SK-N-SH (cell line): ENCODE measurements at regions not wholly inside any gene's neighbourhood (a gene's known extent, or its start where the extent isn't known, plus 50 kb on each side); places are given as distances from the start of the nearest gene placed in this dataset.

Source experiments
- CTCF ChIA-PET: fragments of 300-600, 350-600 bp; formaldehyde crosslinking; extraction: SDS; loops from one replicate; lab custom pipeline; 2021; lab: Yijun Ruan, JAX
- POLR2A ChIA-PET: fragments of 350-600 bp; sonication (Branson Sonifier 250); formaldehyde crosslinking; extraction: SDS; loops from one replicate; lab custom pipeline; 2020; ENCODE audit warnings: antibody characterized with exemption, inconsistent platforms; lab: Yijun Ruan, JAX
- DNase-seq: peaks from one replicate; pipeline ENCODE4 v3.0.0; 2012
- H2AFZ ChIP-seq: fragments of 200-600 bp; sonication (generic); 2 replicates; pipeline ENCODE4 v1.8.1; 2016; ENCODE audit warnings: antibody characterized with exemption, mild to moderate bottlenecking, low read depth
- H3F3A ChIP-seq: fragments of 200-600 bp; sonication (generic); replicated peaks from 2 replicates; pipeline ENCODE3; 2016; ENCODE audit warnings: antibody characterized with exemption, mild to moderate bottlenecking; ENCODE audit not compliant: insufficient read depth
- H3K27ac ChIP-seq, 2 experiments: fragments of 200-500 bp in 1 of 2; fragments of 200-600 bp in 1 of 2; sonication (Bioruptor generic) in 1 of 2; sonication (generic), shearing (Covaris generic) in 1 of 2; 2 replicates each; pipeline versions ENCODE4 v1.5.1 to v1.6.1; 2014 to 2016; ENCODE audit warnings: low read depth in 2 of 2, inconsistent platforms in 1 of 2, low read length in 1 of 2, mild to moderate bottlenecking in 1 of 2, mixed read lengths in 1 of 2
- H3K27me3 ChIP-seq: fragments of 200-600 bp; sonication (generic), shearing (Covaris generic); 2 replicates; pipeline ENCODE4 v1.6.1; 2016; ENCODE audit warnings: mixed run types; ENCODE audit not compliant: insufficient read depth
- H3K36me3 ChIP-seq, 2 experiments: fragments of 200-500 bp in 1 of 2; fragments of 200-600 bp in 1 of 2; sonication (Bioruptor generic) in 1 of 2; sonication (generic) in 1 of 2; replicated peaks in 1 of 2; 2 replicates each; pipeline versions ENCODE3 to v1.5.1; 2014 to 2016; ENCODE audit warnings: low read length in 1 of 2, mild to moderate bottlenecking in 1 of 2; ENCODE audit not compliant: insufficient read depth in 2 of 2, control insufficient read depth in 1 of 2
- H3K4me1 ChIP-seq, 2 experiments: fragments of 200-500 bp in 1 of 2; fragments of 200-600 bp in 1 of 2; sonication (Bioruptor generic) in 1 of 2; sonication (generic), shearing (Covaris generic) in 1 of 2; 2 replicates each; pipeline versions ENCODE4 v1.5.1 to v1.6.1; 2014 to 2016; ENCODE audit warnings: low read depth in 1 of 2, low read length in 1 of 2, mixed run types in 1 of 2; ENCODE audit not compliant: insufficient read depth in 2 of 2, control insufficient read depth in 1 of 2
- H3K4me2 ChIP-seq: fragments of 200-600 bp; sonication (generic), shearing (Covaris generic); 2 replicates; pipeline ENCODE4 v1.6.1; 2017; ENCODE audit warnings: mixed run types
- H3K4me3 ChIP-seq, 2 experiments: fragments of 200-500 bp in 1 of 2; fragments of 200-600 bp in 1 of 2; sonication (Bioruptor generic) in 1 of 2; sonication (generic), shearing (Covaris generic) in 1 of 2; 2 replicates each; pipeline versions ENCODE4 v1.5.1 to v1.8.1; 2014 to 2016; ENCODE audit warnings: low read depth in 2 of 2, inconsistent platforms in 1 of 2, low read length in 1 of 2, mild to moderate bottlenecking in 1 of 2, mixed read lengths in 1 of 2, moderate library complexity in 1 of 2
- H3K79me2 ChIP-seq: fragments of 200-600 bp; sonication (generic); 2 replicates; pipeline ENCODE4 v1.8.1; 2017; ENCODE audit warnings: mild to moderate bottlenecking; ENCODE audit not compliant: insufficient read depth
- H3K9ac ChIP-seq: fragments of 200-600 bp; sonication (generic); 2 replicates; pipeline ENCODE4 v1.6.1; 2017; ENCODE audit warnings: mixed run types
- H3K9me2 ChIP-seq: fragments of 200-600 bp; sonication (generic); 2 replicates; pipeline ENCODE4 v1.6.1; 2017; ENCODE audit warnings: mixed run types
- H3K9me3 ChIP-seq: fragments of 200-600 bp; sonication (generic); 2 replicates; pipeline ENCODE4 v1.6.1; 2017; ENCODE audit warnings: mixed run types, mild to moderate bottlenecking, moderate library complexity
- H4K20me1 ChIP-seq: fragments of 200-600 bp; sonication (generic); 2 replicates; pipeline ENCODE4 v1.6.1; 2017; ENCODE audit warnings: mild to moderate bottlenecking, mixed run types; ENCODE audit not compliant: insufficient read depth
- CHD2 ChIP-seq: fragments of 150-350 bp; IDR thresholded peaks from 2 replicates; pipeline ENCODE4 v1.6.1; 2018; ENCODE audit warnings: low read length; ENCODE audit not compliant: partially characterized antibody
- ELF1 ChIP-seq: IDR thresholded peaks from 2 replicates; pipeline ENCODE4 v1.4.0; 2012
- FOXJ3 ChIP-seq: sonication (generic); formaldehyde crosslinking; IDR thresholded peaks from 2 replicates; pipeline ENCODE4 v1.5.1; 2020; ENCODE audit warnings: mild to moderate bottlenecking, missing genetic modification reagents
- FOXM1 ChIP-seq: IDR thresholded peaks from 2 replicates; pipeline ENCODE4 v1.4.0; 2012; ENCODE audit warnings: low read depth, mild to moderate bottlenecking
- MAX ChIP-seq: IDR thresholded peaks from 2 replicates; pipeline ENCODE4 v1.4.0; 2012; ENCODE audit warnings: low read depth
- MEF2A ChIP-seq: IDR thresholded peaks from 2 replicates; pipeline ENCODE4 v1.4.0; 2012; ENCODE audit warnings: low read depth, borderline replicate concordance
- NFIC ChIP-seq: IDR thresholded peaks from 2 replicates; pipeline ENCODE4 v1.4.0; 2012; ENCODE audit warnings: borderline replicate concordance
- PBX3 ChIP-seq: IDR thresholded peaks from 2 replicates; pipeline ENCODE4; 2012
- POLR2AphosphoS5 ChIP-seq: IDR thresholded peaks from 2 replicates; pipeline ENCODE4 v1.6.1; 2012; ENCODE audit warnings: low read depth, low read length
- RAD21 ChIP-seq: IDR thresholded peaks from 2 replicates; pipeline ENCODE4 v1.6.1; 2012; ENCODE audit warnings: mild to moderate bottlenecking, low read length
- RCOR1 ChIP-seq: fragments of 150-350 bp; IDR thresholded peaks from 2 replicates; pipeline ENCODE4 v1.6.1; 2017; ENCODE audit warnings: antibody characterized with exemption, low read length
- REST ChIP-seq: IDR thresholded peaks from 2 replicates; pipeline ENCODE4 v1.6.1; 2012; ENCODE audit warnings: mild to moderate bottlenecking, low read depth, low read length, moderate library complexity
- SMC3 ChIP-seq: IDR thresholded peaks from 2 replicates; pipeline ENCODE4 v1.6.1; 2012; ENCODE audit warnings: low read depth, low read length, improper control_type of control experiment
- TAF1 ChIP-seq: IDR thresholded peaks from 2 replicates; pipeline ENCODE4 v1.6.1; 2012; ENCODE audit warnings: low read depth, mild to moderate bottlenecking, low read length, moderate library complexity, borderline replicate concordance
- TEAD4 ChIP-seq: IDR thresholded peaks from 2 replicates; pipeline ENCODE4 v1.4.0; 2012; ENCODE audit warnings: mild to moderate bottlenecking, borderline replicate concordance; ENCODE audit not compliant: insufficient read depth
- WGBS: methylation state at CpG from one replicate; pipeline ENCODE4 v1.1.6; 2017; ENCODE audit warnings: low lambda C conversion rate; 5-methylcytosine and 5-hydroxymethylcytosine counted together
- TF ChIP-seq, protein P1 (sequence below): IDR thresholded peaks from 2 replicates; pipeline ENCODE4 v1.4.0; 2012; ENCODE audit warnings: low read depth, borderline replicate concordance
- TF ChIP-seq, protein P2 (sequence below): fragments of 150-350 bp; IDR thresholded peaks from 2 replicates; pipeline ENCODE4 v1.6.1; 2016; ENCODE audit warnings: mild to moderate bottlenecking, low read depth, low read length

DNA sequence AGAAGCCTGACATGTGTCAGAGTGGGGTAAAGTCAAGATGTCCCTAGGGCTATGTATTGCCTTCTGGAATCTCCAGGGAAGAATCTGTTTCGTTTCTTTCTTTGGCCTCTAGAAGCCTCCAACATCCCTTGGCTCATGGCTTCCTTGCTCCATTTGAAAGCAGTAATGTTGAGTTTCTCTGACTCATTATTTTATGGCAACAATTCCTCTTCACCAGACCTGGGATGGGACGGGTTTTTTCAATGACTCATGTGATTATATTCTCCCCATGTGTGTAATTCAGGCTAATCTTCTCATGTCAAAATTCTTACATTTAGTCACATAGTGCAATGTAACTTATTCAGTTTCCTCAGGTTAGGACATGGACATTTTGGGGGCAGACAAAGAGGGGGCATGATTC, 1038.6 kb downstream of the CBLN2 start:
- 38% methylated on average over 2 of the region's 2 CpGs for WGBS
- H2AFZ ChIP-seq = no peak overlapping the region
- H3K9me2 ChIP-seq = no peaks in the 10 kb centered on the region
- H3K79me2 ChIP-seq = no peaks in the 10 kb centered on the region
- no peaks in the 10 kb centered on the region for H3K27me3 ChIP-seq
- H3K9me3 ChIP-seq = no peaks in the 10 kb centered on the region
- no peak overlapping the region for H3K4me3 ChIP-seq
- no peak overlapping the region for H3K9ac ChIP-seq
- no peaks in the 10 kb centered on the region for H3F3A ChIP-seq
- POLR2A ChIA-PET = no interaction called here
- no peak for DNase-seq
- no peak overlapping the region for H3K4me2 ChIP-seq
- H3K27ac ChIP-seq = no peak overlapping the region
- H4K20me1 ChIP-seq = no peaks in the 10 kb centered on the region
- H3K36me3 ChIP-seq = no peaks in the 10 kb centered on the region
- no peak for TF ChIP-seq CHD2
- TF ChIP-seq RCOR1 = no peak
- no peak for TF ChIP-seq NFIC
- TF ChIP-seq TAF1 = no peak
- no peak for TF ChIP-seq SMC3
- TF ChIP-seq, protein P1, sequence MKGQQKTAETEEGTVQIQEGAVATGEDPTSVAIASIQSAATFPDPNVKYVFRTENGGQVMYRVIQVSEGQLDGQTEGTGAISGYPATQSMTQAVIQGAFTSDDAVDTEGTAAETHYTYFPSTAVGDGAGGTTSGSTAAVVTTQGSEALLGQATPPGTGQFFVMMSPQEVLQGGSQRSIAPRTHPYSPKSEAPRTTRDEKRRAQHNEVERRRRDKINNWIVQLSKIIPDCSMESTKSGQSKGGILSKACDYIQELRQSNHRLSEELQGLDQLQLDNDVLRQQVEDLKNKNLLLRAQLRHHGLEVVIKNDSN = no peak
- no peak for TF ChIP-seq RAD21
- no peak for TF ChIP-seq ELF1
- no peak for TF ChIP-seq REST
- no peak for TF ChIP-seq PBX3
- no peak for TF ChIP-seq FOXM1
- TF ChIP-seq MEF2A = no peak
- no peak for TF ChIP-seq FOXJ3 (CRISPR knock-in tag)
- no peak for TF ChIP-seq MAX
- TF ChIP-seq, protein P2, sequence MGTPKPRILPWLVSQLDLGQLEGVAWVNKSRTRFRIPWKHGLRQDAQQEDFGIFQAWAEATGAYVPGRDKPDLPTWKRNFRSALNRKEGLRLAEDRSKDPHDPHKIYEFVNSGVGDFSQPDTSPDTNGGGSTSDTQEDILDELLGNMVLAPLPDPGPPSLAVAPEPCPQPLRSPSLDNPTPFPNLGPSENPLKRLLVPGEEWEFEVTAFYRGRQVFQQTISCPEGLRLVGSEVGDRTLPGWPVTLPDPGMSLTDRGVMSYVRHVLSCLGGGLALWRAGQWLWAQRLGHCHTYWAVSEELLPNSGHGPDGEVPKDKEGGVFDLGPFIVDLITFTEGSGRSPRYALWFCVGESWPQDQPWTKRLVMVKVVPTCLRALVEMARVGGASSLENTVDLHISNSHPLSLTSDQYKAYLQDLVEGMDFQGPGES = no peak
- no peak for TF ChIP-seq POLR2AphosphoS5
- TF ChIP-seq TEAD4 = no peak
- TF ChIP-seq, all 33 proteins: peak for 0
- no peaks in the 10 kb centered on the region for H3K4me1 ChIP-seq
- CTCF ChIA-PET = no interaction called here
